Osteoblast (primary cell): ENCODE measurements at regions not wholly inside any gene's neighbourhood (a gene's known extent, or its start where the extent isn't known, plus 50 kb on each side); places are given as distances from the start of the nearest gene placed in this dataset.
"Not testable (repeated sequence)": the region's sequence is repeated elsewhere in the genome, so short reads cannot be mapped to it uniquely, and the experiment has no call there.

Source experiments
- DNase-seq: peaks from one replicate; pipeline ENCODE4 v3.0.0; 2011; ENCODE audit warnings: low spot score, mixed read lengths; ENCODE audit not compliant: insufficient read length; ENCODE audit errors: missing footprints
- H2AFZ ChIP-seq: 2 replicates; pipeline ENCODE4 v1.6.0; 2011; ENCODE audit warnings: mild to moderate bottlenecking, low read length
- H3K27ac ChIP-seq: 2 replicates; pipeline ENCODE4 v1.5.1; 2011; ENCODE audit warnings: mild to moderate bottlenecking, low read depth, low read length, moderate library complexity
- H3K27me3 ChIP-seq: 2 replicates; pipeline ENCODE4 v1.6.0; 2012; ENCODE audit warnings: mild to moderate bottlenecking, control low read depth, inconsistent platforms, low read length, moderate library complexity; ENCODE audit not compliant: insufficient read depth
- H3K36me3 ChIP-seq: 2 replicates; pipeline ENCODE4 v1.5.1; 2011; ENCODE audit warnings: mild to moderate bottlenecking, low read length, control low read depth, moderate library complexity; ENCODE audit not compliant: insufficient read depth
- H3K4me1 ChIP-seq: 2 replicates; pipeline ENCODE4 v1.5.1; 2011; ENCODE audit warnings: mild to moderate bottlenecking, low read length, control low read depth, moderate library complexity; ENCODE audit not compliant: insufficient read depth
- H3K4me2 ChIP-seq: 2 replicates; pipeline ENCODE4 v1.6.0; 2011; ENCODE audit warnings: mild to moderate bottlenecking, low read length; ENCODE audit not compliant: insufficient read depth
- H3K4me3 ChIP-seq: fragments of 200-600 bp; sonication (generic); 3 replicates; pipeline ENCODE4 v1.5.1; 2012; ENCODE audit warnings: mild to moderate bottlenecking, low read length, inconsistent platforms; ENCODE audit not compliant: insufficient read depth
- H3K79me2 ChIP-seq: 2 replicates; pipeline ENCODE4 v1.6.0; 2012; ENCODE audit warnings: mild to moderate bottlenecking, low read length, control low read depth, inconsistent platforms; ENCODE audit not compliant: insufficient read depth
- H3K9me3 ChIP-seq: 2 replicates; pipeline ENCODE4 v1.5.1; 2011; ENCODE audit warnings: low read depth, low read length, control low read depth
- H4K20me1 ChIP-seq: 2 replicates; pipeline ENCODE4 v1.6.0; 2012; ENCODE audit warnings: mild to moderate bottlenecking, low read length, control low read depth; ENCODE audit not compliant: insufficient read depth
- CTCF ChIP-seq: IDR thresholded peaks from 2 replicates; pipeline ENCODE4 v1.5.1; 2011; ENCODE audit warnings: mild to moderate bottlenecking, low read depth, low read length, moderate library complexity; ENCODE audit errors: extremely low read depth

GRCh38 chr5:118115791-118116190 lies 872.6 kb downstream of the DTWD2 start:
- Histone ChIP-seq H4K20me1 (no peaks in the 10 kb centered on the region), H3K4me2 (no peak overlapping the region), H3K36me3 (no peaks in the 10 kb centered on the region), H3K27me3 (no peaks in the 10 kb centered on the region), H3K9me3 (peaks cover 2% of the 10 kb centered on the region), H2AFZ (no peak overlapping the region), H3K4me1 (no peaks in the 10 kb centered on the region), H3K27ac (no peak overlapping the region), H3K4me3 (no peak overlapping the region), H3K79me2 (no peaks in the 10 kb centered on the region)
- DNase-seq = peak; percentile 32
- TF ChIP-seq CTCF = no peak

GRCh38 chr5:118111956-118112355 lies 876.4 kb downstream of the DTWD2 start:
- Histone ChIP-seq H3K79me2 (no peaks in the 10 kb centered on the region), H3K27ac (no peak overlapping the region), H3K27me3 (no peaks in the 10 kb centered on the region), H3K9me3 (peaks cover 2% of the 10 kb centered on the region), H2AFZ (no peak overlapping the region), H3K4me1 (no peaks in the 10 kb centered on the region), H3K4me3 (no peak overlapping the region), H3K36me3 (no peaks in the 10 kb centered on the region), H3K4me2 (no peak overlapping the region), H4K20me1 (no peaks in the 10 kb centered on the region)
- DNase-seq = no peak
- TF ChIP-seq CTCF = no peak

- DNase-seq, H3K36me3 ChIP-seq, H3K79me2 ChIP-seq, H3K9me3 ChIP-seq, H4K20me1 ChIP-seq, H3K4me1 ChIP-seq, H3K27me3 ChIP-seq, H2AFZ ChIP-seq, H3K27ac ChIP-seq, H3K4me2 ChIP-seq, H3K4me3 ChIP-seq: not testable (repeated sequence)
These were observed 881.1 kb downstream of the DTWD2 start for GRCh38 chr5:118107246-118107645.

- H3K9me3 ChIP-seq = peaks cover 4% of the 10 kb centered on the region
- H2AFZ ChIP-seq = no peak overlapping the region
- no peaks in the 10 kb centered on the region for H4K20me1 ChIP-seq
- TF ChIP-seq CTCF = no peak
- H3K4me2 ChIP-seq = no peak overlapping the region
- no peaks in the 10 kb centered on the region for H3K36me3 ChIP-seq
- no peaks in the 10 kb centered on the region for H3K79me2 ChIP-seq
- DNase-seq = no peak
- no peak overlapping the region for H3K27ac ChIP-seq
- no peak overlapping the region for H3K4me3 ChIP-seq
- H3K4me1 ChIP-seq = no peaks in the 10 kb centered on the region
- no peaks in the 10 kb centered on the region for H3K27me3 ChIP-seq
These were observed 889.6 kb downstream of the DTWD2 start for GRCh38 chr5:118098716-118099115.

- no peak overlapping the region for H3K27ac ChIP-seq
- DNase-seq = no peak
- H3K4me1 ChIP-seq = no peaks in the 10 kb centered on the region
- no peak overlapping the region for H2AFZ ChIP-seq
- H4K20me1 ChIP-seq = no peaks in the 10 kb centered on the region
- H3K27me3 ChIP-seq = no peaks in the 10 kb centered on the region
- no peaks in the 10 kb centered on the region for H3K79me2 ChIP-seq
- TF ChIP-seq CTCF = no peak
- H3K9me3 ChIP-seq = peaks cover 2% of the 10 kb centered on the region
- no peaks in the 10 kb centered on the region for H3K36me3 ChIP-seq
- H3K4me2 ChIP-seq = no peak overlapping the region
- no peak overlapping the region for H3K4me3 ChIP-seq
These were observed 893.2 kb downstream of the DTWD2 start for GRCh38 chr5:118095115-118095514.
